OCI-LY3 (cell line): ENCODE measurements at regions not wholly inside any gene's neighbourhood (a gene's known extent, or its start where the extent isn't known, plus 50 kb on each side); places are given as distances from the start of the nearest gene placed in this dataset.

Experiments used
- H2AFZ ChIP-seq: fragments of 200-600, 300-600 bp; shearing (Covaris generic); 2 replicates; pipeline ENCODE4 v1.6.0; 2014; ENCODE audit warnings: antibody characterized with exemption, low read depth, low read length
- H3K27ac ChIP-seq: fragments of 200-600, 300-600 bp; sonication (generic); 2 replicates; pipeline ENCODE4 v1.5.1; 2014; ENCODE audit warnings: mild to moderate bottlenecking, low read length, moderate library complexity, mixed read lengths
- H3K27me3 ChIP-seq: fragments of 200-600, 300-600 bp; sonication (generic); 2 replicates; pipeline ENCODE4 v1.6.1; 2014; ENCODE audit warnings: low read depth, low read length, mixed read lengths
- H3K36me3 ChIP-seq: fragments of 200-600, 300-600 bp; sonication (generic); replicated peaks from 2 replicates; pipeline ENCODE3; 2014; ENCODE audit warnings: low read depth, low read length, mixed read lengths
- H3K4me1 ChIP-seq: fragments of 300-600, 200-600 bp; sonication (generic); 2 replicates; pipeline ENCODE4 v1.6.1; 2014; ENCODE audit warnings: low read length, mixed read lengths
- H3K4me2 ChIP-seq: fragments of 200-600, 300-600 bp; sonication (generic); 2 replicates; pipeline ENCODE4 v1.6.1; 2014; ENCODE audit warnings: low read length, mixed read lengths
- H3K4me3 ChIP-seq: fragments of 300-600, 200-600 bp; sonication (generic); 2 replicates; pipeline ENCODE4 v1.5.1; 2014; ENCODE audit warnings: antibody characterized with exemption, mild to moderate bottlenecking, low read length, moderate library complexity
- H3K79me2 ChIP-seq: fragments of 300-600, 200-600 bp; shearing (Covaris generic); 2 replicates; pipeline ENCODE4 v1.6.1; 2014; ENCODE audit warnings: mild to moderate bottlenecking, low read length, mixed read lengths
- H3K9ac ChIP-seq: fragments of 300-600, 200-600 bp; shearing (Covaris generic); 2 replicates; pipeline ENCODE4 v1.6.0; 2014; ENCODE audit warnings: mild to moderate bottlenecking, low read length, moderate library complexity
- H3K9me3 ChIP-seq: fragments of 200-600, 300-600 bp; shearing (Covaris generic); 2 replicates; pipeline ENCODE4 v1.6.1; 2014; ENCODE audit warnings: low read length, mixed read lengths; ENCODE audit not compliant: insufficient read depth
- H4K20me1 ChIP-seq: fragments of 200-600, 300-600 bp; sonication (generic); 2 replicates; pipeline ENCODE4 v1.6.1; 2016; ENCODE audit warnings: low read length, mixed read lengths; ENCODE audit not compliant: insufficient read depth
- CTCF ChIP-seq: fragments of 200-600, 300-600 bp; sonication (generic); IDR thresholded peaks from 2 replicates; pipeline ENCODE4 v1.5.1; 2014; ENCODE audit warnings: antibody characterized with exemption, low read length, low read depth
- EZH2phosphoT487 ChIP-seq: fragments of 200-600 bp; shearing (Covaris generic); IDR thresholded peaks from 2 replicates; pipeline ENCODE4 v1.6.1; 2018; ENCODE audit warnings: antibody characterized with exemption, mixed run types, low read depth

- Histone ChIP-seq H3K27me3 (no peaks in the 10 kb centered on the region), H3K9me3 (peaks cover 3% of the 10 kb centered on the region; the same call in 1 of the 2 replicates), H3K9ac (no peak overlapping the region), H3K79me2 (no peaks in the 10 kb centered on the region), H3K4me2 (no peak overlapping the region), H3K4me1 (peaks cover 60% of the 10 kb centered on the region), H2AFZ (no peak overlapping the region), H3K4me3 (no peak overlapping the region), H4K20me1 (no peaks in the 10 kb centered on the region), H3K36me3 (no peaks in the 10 kb centered on the region), H3K27ac (no peak overlapping the region)
- no peak for TF ChIP-seq EZH2phosphoT487
- no peak for TF ChIP-seq CTCF
These were observed 61.2 kb downstream of the PPP1R3C start for GRCh38 chr10:91571671-91572070.

GRCh38 chr10:91570220-91570619, 62.7 kb downstream of the PPP1R3C start:
- Histone ChIP-seq H4K20me1 (no peaks in the 10 kb centered on the region), H3K4me1 (peaks cover 65% of the 10 kb centered on the region), H3K36me3 (no peaks in the 10 kb centered on the region), H3K9me3 (peaks cover 3% of the 10 kb centered on the region; the same call in 1 of the 2 replicates), H3K9ac (peak overlapping the region; percentile 18; the same call in 1 of the 2 replicates), H3K4me3 (no peak overlapping the region), H3K27me3 (no peaks in the 10 kb centered on the region), H2AFZ (peak overlapping the region; percentile 71), H3K79me2 (no peaks in the 10 kb centered on the region), H3K27ac (peak overlapping the region; percentile 60), H3K4me2 (peak overlapping the region; percentile 16; the same call in 1 of the 2 replicates)
- TF ChIP-seq EZH2phosphoT487 (no peak), CTCF (no peak)

GRCh38 chr10:91569522-91569921, 63.3 kb downstream of the PPP1R3C start:
- H3K9ac ChIP-seq: no peak overlapping the region
- H3K36me3 ChIP-seq: no peaks in the 10 kb centered on the region
- H3K27ac ChIP-seq: peak overlapping the region; percentile 35
- TF ChIP-seq CTCF: no peak
- no peak for TF ChIP-seq EZH2phosphoT487
- H3K4me1 ChIP-seq: peaks cover 65% of the 10 kb centered on the region
- H4K20me1 ChIP-seq: no peaks in the 10 kb centered on the region
- H3K9me3 ChIP-seq: peaks cover 3% of the 10 kb centered on the region; the same call in 1 of the 2 replicates
- no peaks in the 10 kb centered on the region for H3K79me2 ChIP-seq
- H3K4me2 ChIP-seq: peak overlapping the region; percentile 16; the same call in 1 of the 2 replicates
- no peak overlapping the region for H2AFZ ChIP-seq
- no peaks in the 10 kb centered on the region for H3K27me3 ChIP-seq
- H3K4me3 ChIP-seq: no peak overlapping the region

GRCh38 chr10:91567815-91568214, 65.1 kb downstream of the PPP1R3C start:
- Histone ChIP-seq H3K4me3 (0 out of 2 replicates have a peak overlapping the region, but pooled peaks have one; percentile 15), H3K27ac (peak overlapping the region; percentile 69), H3K4me2 (peak overlapping the region; percentile 54), H2AFZ (no peak overlapping the region), H3K27me3 (no peaks in the 10 kb centered on the region), H3K36me3 (no peaks in the 10 kb centered on the region), H4K20me1 (no peaks in the 10 kb centered on the region), H3K9me3 (peaks cover 3% of the 10 kb centered on the region; the same call in 1 of the 2 replicates), H3K9ac (no peak overlapping the region; the same call in 1 of the 2 replicates), H3K79me2 (no peaks in the 10 kb centered on the region), H3K4me1 (peaks cover 68% of the 10 kb centered on the region)
- TF ChIP-seq CTCF: no peak
- no peak for TF ChIP-seq EZH2phosphoT487
